22Rv1 (cell line): ENCODE measurements at regions not wholly inside any gene's neighbourhood (a gene's known extent, or its start where the extent isn't known, plus 50 kb on each side); places are given as distances from the start of the nearest gene placed in this dataset.

Experiments
- CTCF ChIP-seq: fragments of 450-650 bp; IDR thresholded peaks from 2 replicates; pipeline ENCODE4 v1.5.1; 2017; ENCODE audit warnings: mild to moderate bottlenecking
- ZFX ChIP-seq: fragments of 450-650 bp; IDR thresholded peaks from 2 replicates; pipeline ENCODE4 v1.6.1; 2017; ENCODE audit warnings: antibody characterized with exemption, borderline replicate concordance

GRCh38 chr13:106640515-106640914 lies 72.6 kb upstream of the ARGLU1 start:
- TF ChIP-seq CTCF (no peak), ZFX (no peak)
